ENCODE measurements at regions not wholly inside any gene's neighbourhood (a gene's known extent, or its start where the extent isn't known, plus 50 kb on each side); places are given as distances from the start of the nearest gene placed in this dataset.
"Not testable (repeated sequence)": the region's sequence is repeated elsewhere in the genome, so short reads cannot be mapped to it uniquely, and the experiment has no call there.

GRCh38 chr1:102466487-102466886 is 469.8 kb upstream of the OLFM3 start:
- BruUV-seq (replicated peaks) = no TSS peak
- no peaks in the 10 kb centered on the region for H3K4me1 Mint-ChIP-seq (ENCODE audit: low read depth, unreplicated experiment)
- intact Hi-C loops (cut with micrococcal nuclease; ENCODE audit: unreplicated experiment) = no loop called here
- H3K36me3 Mint-ChIP-seq (ENCODE audit: insufficient read depth, unreplicated experiment) = no peaks in the 10 kb centered on the region
- H3K4me3 Mint-ChIP-seq (ENCODE audit: low read depth, unreplicated experiment) = no peak overlapping the region
- H3K9me3 Mint-ChIP-seq (ENCODE audit: low read depth, unreplicated experiment) = peaks cover 4% of the 10 kb centered on the region
- CTCF ChIA-PET = no interaction called here
- TF ChIP-seq, protein P1, sequence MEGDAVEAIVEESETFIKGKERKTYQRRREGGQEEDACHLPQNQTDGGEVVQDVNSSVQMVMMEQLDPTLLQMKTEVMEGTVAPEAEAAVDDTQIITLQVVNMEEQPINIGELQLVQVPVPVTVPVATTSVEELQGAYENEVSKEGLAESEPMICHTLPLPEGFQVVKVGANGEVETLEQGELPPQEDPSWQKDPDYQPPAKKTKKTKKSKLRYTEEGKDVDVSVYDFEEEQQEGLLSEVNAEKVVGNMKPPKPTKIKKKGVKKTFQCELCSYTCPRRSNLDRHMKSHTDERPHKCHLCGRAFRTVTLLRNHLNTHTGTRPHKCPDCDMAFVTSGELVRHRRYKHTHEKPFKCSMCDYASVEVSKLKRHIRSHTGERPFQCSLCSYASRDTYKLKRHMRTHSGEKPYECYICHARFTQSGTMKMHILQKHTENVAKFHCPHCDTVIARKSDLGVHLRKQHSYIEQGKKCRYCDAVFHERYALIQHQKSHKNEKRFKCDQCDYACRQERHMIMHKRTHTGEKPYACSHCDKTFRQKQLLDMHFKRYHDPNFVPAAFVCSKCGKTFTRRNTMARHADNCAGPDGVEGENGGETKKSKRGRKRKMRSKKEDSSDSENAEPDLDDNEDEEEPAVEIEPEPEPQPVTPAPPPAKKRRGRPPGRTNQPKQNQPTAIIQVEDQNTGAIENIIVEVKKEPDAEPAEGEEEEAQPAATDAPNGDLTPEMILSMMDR (IDR thresholded peaks at IDR 0.05; ENCODE audit: unreplicated experiment) = no peak
- no peak overlapping the region for H3K27ac Mint-ChIP-seq (ENCODE audit: unreplicated experiment)
- H3K27me3 Mint-ChIP-seq (ENCODE audit: unreplicated experiment) = no peaks in the 10 kb centered on the region
- no peak for DNase-seq

DNA sequence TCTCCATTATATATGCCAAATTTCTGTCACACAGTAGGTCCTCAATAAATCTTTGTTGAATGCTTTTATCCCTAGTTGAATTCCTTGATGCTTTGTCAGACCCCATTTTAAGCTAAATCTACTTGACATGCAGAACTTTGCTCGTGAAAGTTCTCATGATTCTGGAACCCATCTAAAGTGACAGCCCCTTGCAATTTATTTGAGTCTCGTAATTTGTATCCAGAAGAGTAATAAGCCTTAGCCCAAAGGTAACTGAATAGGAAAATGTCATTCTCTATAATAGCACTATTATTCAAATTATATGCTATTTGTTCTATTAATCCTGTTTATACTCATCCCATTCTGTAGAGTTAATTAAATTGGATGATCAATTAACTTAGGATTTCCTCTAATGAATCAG is 466.6 kb upstream of the OLFM3 start:
- Mint-ChIP-seq H3K27ac (ENCODE audit: unreplicated experiment) (no peak overlapping the region), H3K9me3 (ENCODE audit: low read depth, unreplicated experiment) (peaks cover 2% of the 10 kb centered on the region), H3K27me3 (ENCODE audit: unreplicated experiment) (no peaks in the 10 kb centered on the region), H3K4me1 (ENCODE audit: low read depth, unreplicated experiment) (no peaks in the 10 kb centered on the region), H3K36me3 (ENCODE audit: insufficient read depth, unreplicated experiment) (no peaks in the 10 kb centered on the region), H3K4me3 (ENCODE audit: low read depth, unreplicated experiment) (no peak overlapping the region)
- DNase-seq = no peak
- BruUV-seq (replicated peaks) = no TSS peak
- TF ChIP-seq, protein P1 (IDR thresholded peaks at IDR 0.05; ENCODE audit: unreplicated experiment) = no peak
- intact Hi-C loops (cut with micrococcal nuclease; ENCODE audit: unreplicated experiment) = no loop called here
- CTCF ChIA-PET = no interaction called here

- H3K4me3 Mint-ChIP-seq (ENCODE audit: low read depth, unreplicated experiment); intact Hi-C loops (cut with micrococcal nuclease; ENCODE audit: unreplicated experiment); H3K4me1 Mint-ChIP-seq (ENCODE audit: low read depth, unreplicated experiment); H3K9me3 Mint-ChIP-seq (ENCODE audit: low read depth, unreplicated experiment); CTCF ChIA-PET; H3K36me3 Mint-ChIP-seq (ENCODE audit: insufficient read depth, unreplicated experiment); H3K27ac Mint-ChIP-seq (ENCODE audit: unreplicated experiment); DNase-seq; BruUV-seq (replicated peaks); H3K27me3 Mint-ChIP-seq (ENCODE audit: unreplicated experiment): not testable (repeated sequence)
These were observed 445.6 kb upstream of the OLFM3 start for GRCh38 chr1:102442317-102442716.

- Mint-ChIP-seq H3K27me3 (ENCODE audit: unreplicated experiment) (no peaks in the 10 kb centered on the region), H3K4me3 (ENCODE audit: low read depth, unreplicated experiment) (no peak overlapping the region)
These were observed 438.8 kb upstream of the OLFM3 start for GRCh38 chr1:102435483-102435882.

DNA sequence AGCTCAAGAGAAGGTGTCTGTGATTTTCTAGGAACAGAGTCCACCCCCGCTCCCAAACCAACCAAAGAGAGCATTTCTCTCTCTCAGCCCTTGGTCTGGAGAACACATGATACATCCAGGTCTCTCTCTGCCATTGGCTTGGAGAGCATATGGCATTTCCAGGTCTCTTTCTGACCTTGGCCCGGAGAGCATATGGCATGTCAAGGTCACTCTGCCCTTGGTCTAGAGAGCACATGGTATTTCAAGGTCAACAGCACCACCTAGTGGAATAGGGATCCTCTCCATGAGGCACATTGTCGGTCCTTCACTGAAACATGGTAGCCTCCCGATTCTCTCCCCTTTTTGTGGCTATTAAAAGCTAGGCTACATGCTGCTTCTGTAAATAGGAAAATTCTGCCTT is 437.7 kb upstream of the OLFM3 start:
- H3K4me1 Mint-ChIP-seq (ENCODE audit: low read depth, unreplicated experiment) = no peaks in the 10 kb centered on the region
- H3K36me3 Mint-ChIP-seq (ENCODE audit: insufficient read depth, unreplicated experiment) = no peaks in the 10 kb centered on the region
- no TSS peak for BruUV-seq (replicated peaks)
- H3K27me3 Mint-ChIP-seq (ENCODE audit: unreplicated experiment) = no peaks in the 10 kb centered on the region
- H3K9me3 Mint-ChIP-seq (ENCODE audit: low read depth, unreplicated experiment) = peaks cover 9% of the 10 kb centered on the region
- no peak for DNase-seq
- intact Hi-C loops (cut with micrococcal nuclease; ENCODE audit: unreplicated experiment) = loop anchor here (10.0 kb wide), 1 partner anchor 780 kb away; no protein-coding TSS in a partner anchor
- TF ChIP-seq, protein P1 (IDR thresholded peaks at IDR 0.05; ENCODE audit: unreplicated experiment) = no peak
- H3K4me3 Mint-ChIP-seq (ENCODE audit: low read depth, unreplicated experiment) = no peak overlapping the region
- H3K27ac Mint-ChIP-seq (ENCODE audit: unreplicated experiment) = no peak overlapping the region
- CTCF ChIA-PET = no interaction called here

More at GRCh38 chr1:102435483-102435882, 438.8 kb upstream of the OLFM3 start:
- Mint-ChIP-seq H3K4me1 (ENCODE audit: low read depth, unreplicated experiment) (no peaks in the 10 kb centered on the region), H3K27ac (ENCODE audit: unreplicated experiment) (no peak overlapping the region), H3K9me3 (ENCODE audit: low read depth, unreplicated experiment) (peaks cover 11% of the 10 kb centered on the region), H3K36me3 (ENCODE audit: insufficient read depth, unreplicated experiment) (no peaks in the 10 kb centered on the region)
- TF ChIP-seq, protein P1 (IDR thresholded peaks at IDR 0.05; ENCODE audit: unreplicated experiment) = no peak
- DNase-seq = no peak
- intact Hi-C loops (cut with micrococcal nuclease; ENCODE audit: unreplicated experiment) = loop anchor here (10.0 kb wide), 1 partner anchor 781 kb away; no protein-coding TSS in a partner anchor
- CTCF ChIA-PET = no interaction called here
- no TSS peak for BruUV-seq (replicated peaks)
